Activated T-cell treated with anti-CD3 and anti-CD28 coated beads, Interleukin-2, amount 50 U/mL, for 72 hours (primary cell): ENCODE measurements at regions not wholly inside any gene's neighbourhood (a gene's known extent, or its start where the extent isn't known, plus 50 kb on each side); places are given as distances from the start of the nearest gene placed in this dataset.
"Not testable (repeated sequence)": the region's sequence is repeated elsewhere in the genome, so short reads cannot be mapped to it uniquely, and the experiment has no call there.

Experiments
- ATAC-seq, 2 donors: fragments of 150-1000 bp; cut with Tn5 transposase; replicated peaks in 1 of 2; 2 replicates each; pipeline ENCODE4 v1.10.0; 2021; ENCODE audit warnings: moderate library complexity in 2 of 2, mild to moderate bottlenecking in 1 of 2
- DNase-seq, 2 donors: peaks; one replicate each; pipeline ENCODE4 v3.0.0; 2021 to 2022; ENCODE audit warnings: mixed read lengths in 1 of 2
- H3K27ac Mint-ChIP-seq: one replicate; pipeline ENCODE4 v1.8.0; 2022; ENCODE audit warnings: mild to moderate bottlenecking, moderate library complexity, mixed read lengths
- H3K27me3 Mint-ChIP-seq: one replicate; pipeline ENCODE4 v1.8.0; 2022; ENCODE audit warnings: low read depth, mixed read lengths
- H3K36me3 Mint-ChIP-seq, 2 donors: one replicate each; pipeline ENCODE4 v1.8.0; 2022; ENCODE audit warnings: mixed read lengths in 2 of 2, mild to moderate bottlenecking in 1 of 2; ENCODE audit not compliant: insufficient read depth in 2 of 2
- H3K4me1 Mint-ChIP-seq: one replicate; pipeline ENCODE4 v1.8.0; 2022; ENCODE audit warnings: low read depth, mixed read lengths
- H3K4me3 Mint-ChIP-seq, 2 donors: one replicate each; pipeline ENCODE4 v1.8.0; 2022; ENCODE audit warnings: mild to moderate bottlenecking in 2 of 2, mixed read lengths in 2 of 2, moderate library complexity in 2 of 2
- H3K9me3 Mint-ChIP-seq, 2 donors: one replicate each; pipeline ENCODE4 v1.8.0; 2022; ENCODE audit warnings: mixed read lengths in 2 of 2

GRCh38 chr10:44102726-44103255, 282.1 kb downstream of the CXCL12 start:
- H3K36me3 Mint-ChIP-seq: no peaks in the 10 kb centered on the region
- DNase-seq (no peak), ATAC-seq (no peak)
- H3K27me3 Mint-ChIP-seq: no peaks in the 10 kb centered on the region
- H3K4me1 Mint-ChIP-seq: no peaks in the 10 kb centered on the region
- H3K27ac Mint-ChIP-seq: no peak overlapping the region
- no peak overlapping the region for H3K4me3 Mint-ChIP-seq
- no peaks in the 10 kb centered on the region for H3K9me3 Mint-ChIP-seq

GRCh38 chr10:44101082-44101481, 283.8 kb downstream of the CXCL12 start:
- H3K36me3 Mint-ChIP-seq: no peaks in the 10 kb centered on the region
- H3K9me3 Mint-ChIP-seq: no peaks in the 10 kb centered on the region
- no peaks in the 10 kb centered on the region for H3K4me1 Mint-ChIP-seq
- no peak for ATAC-seq
- H3K27me3 Mint-ChIP-seq: no peaks in the 10 kb centered on the region
- no peak overlapping the region for H3K4me3 Mint-ChIP-seq
- no peak for DNase-seq
- no peak overlapping the region for H3K27ac Mint-ChIP-seq

DNA sequence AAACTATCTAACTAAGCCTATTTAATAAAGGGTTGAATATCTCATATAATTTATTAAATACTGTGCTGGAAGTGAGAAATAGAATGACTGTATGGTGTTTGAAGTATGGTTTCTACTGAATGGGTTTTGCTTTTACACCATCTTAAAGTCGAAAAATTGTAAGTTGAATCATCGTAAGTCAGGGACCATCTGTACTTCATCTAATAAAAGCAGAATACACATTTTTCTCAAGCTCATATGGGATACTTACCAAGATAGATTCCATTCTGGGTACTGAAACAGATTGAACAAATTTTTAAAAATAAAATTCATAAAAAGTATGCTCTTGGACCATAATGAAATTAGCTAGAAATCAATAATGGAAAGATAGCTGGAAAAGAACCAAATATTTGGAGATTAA, 285.4 kb downstream of the CXCL12 start:
- H3K4me3 Mint-ChIP-seq: no peak overlapping the region
- no peaks in the 10 kb centered on the region for H3K27me3 Mint-ChIP-seq
- H3K27ac Mint-ChIP-seq: no peak overlapping the region
- H3K36me3 Mint-ChIP-seq: no peaks in the 10 kb centered on the region
- peaks cover 3% of the 10 kb centered on the region in 2 donors for H3K9me3 Mint-ChIP-seq
- ATAC-seq: no peak
- no peak for DNase-seq
- H3K4me1 Mint-ChIP-seq: no peaks in the 10 kb centered on the region

DNA sequence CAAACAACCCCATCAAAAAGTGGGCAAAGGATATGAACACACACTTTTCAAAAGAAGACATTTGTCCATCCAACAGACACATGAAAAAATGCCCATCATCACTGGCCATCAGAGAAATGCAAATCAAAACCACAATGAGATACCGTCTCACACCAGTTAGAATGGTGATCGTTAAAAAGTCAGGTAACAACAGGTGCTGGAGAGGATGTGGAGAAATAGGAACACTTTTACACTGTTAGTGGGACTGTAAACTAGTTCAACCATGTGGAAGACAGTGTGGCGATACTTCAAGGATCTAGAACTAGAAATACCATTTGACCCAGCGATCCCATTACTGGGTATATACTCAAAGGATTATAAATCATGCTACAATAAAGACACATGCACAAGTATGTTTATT, 288.7 kb downstream of the CXCL12 start:
- H3K4me1 Mint-ChIP-seq, H3K36me3 Mint-ChIP-seq, ATAC-seq, DNase-seq, H3K27me3 Mint-ChIP-seq, H3K27ac Mint-ChIP-seq, H3K4me3 Mint-ChIP-seq, H3K9me3 Mint-ChIP-seq: not testable (repeated sequence)

GRCh38 chr10:44089671-44090070, 295.2 kb downstream of the CXCL12 start:
- Mint-ChIP-seq H3K4me1 (no peaks in the 10 kb centered on the region), H3K36me3 (no peaks in the 10 kb centered on the region), H3K27ac (no peak overlapping the region), H3K9me3 (peaks cover 2 to 5% of the 10 kb centered on the region in 2 donors), H3K4me3 (no peak overlapping the region), H3K27me3 (peaks cover 8% of the 10 kb centered on the region)
- DNase-seq: no peak
- no peak for ATAC-seq

DNA sequence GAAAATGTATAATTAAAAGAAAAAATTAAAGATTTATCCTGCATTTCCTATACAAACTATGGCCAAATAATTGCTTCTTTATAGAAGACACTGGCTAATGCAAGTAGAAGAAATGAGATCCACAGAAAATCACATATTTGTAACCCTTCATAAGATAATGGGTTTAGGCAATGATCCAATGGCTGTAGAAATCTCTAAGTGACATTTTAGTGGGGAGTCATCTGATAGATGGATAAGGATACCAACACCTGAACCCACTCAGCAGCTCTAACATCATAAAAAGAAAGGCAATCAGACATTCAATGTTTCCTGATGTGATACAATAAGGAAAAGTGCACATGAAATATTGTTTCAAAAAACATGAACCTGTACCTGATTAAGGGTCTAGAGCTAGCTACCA, 297.5 kb downstream of the CXCL12 start:
- DNase-seq (no peak), ATAC-seq (no peak)
- H3K27ac Mint-ChIP-seq: no peak overlapping the region
- H3K4me1 Mint-ChIP-seq: no peaks in the 10 kb centered on the region
- H3K4me3 Mint-ChIP-seq: no peak overlapping the region
- H3K36me3 Mint-ChIP-seq: no peaks in the 10 kb centered on the region
- peaks cover 8% of the 10 kb centered on the region for H3K27me3 Mint-ChIP-seq
- peaks cover 2 to 3% of the 10 kb centered on the region in 2 donors for H3K9me3 Mint-ChIP-seq

- Mint-ChIP-seq H3K4me1 (no peaks in the 10 kb centered on the region), H3K9me3 (peaks cover 0 to 4% of the 10 kb centered on the region in 2 donors), H3K27ac (no peak overlapping the region), H3K4me3 (no peak overlapping the region), H3K36me3 (no peaks in the 10 kb centered on the region), H3K27me3 (peaks cover 8% of the 10 kb centered on the region)
- ATAC-seq: no peak
- DNase-seq: no peak
Observed at GRCh38 chr10:44083719-44084400, 301.0 kb downstream of the CXCL12 start.

GRCh38 chr10:44071479-44071878, 313.4 kb downstream of the CXCL12 start:
- no peaks in the 10 kb centered on the region for H3K36me3 Mint-ChIP-seq
- no peaks in the 10 kb centered on the region for H3K4me1 Mint-ChIP-seq
- H3K27me3 Mint-ChIP-seq: no peaks in the 10 kb centered on the region
- no peak overlapping the region for H3K4me3 Mint-ChIP-seq
- no peak overlapping the region for H3K27ac Mint-ChIP-seq
- ATAC-seq (no peak), DNase-seq (no peak)
- peaks cover 0 to under 1% of the 10 kb centered on the region in 2 donors for H3K9me3 Mint-ChIP-seq

DNA sequence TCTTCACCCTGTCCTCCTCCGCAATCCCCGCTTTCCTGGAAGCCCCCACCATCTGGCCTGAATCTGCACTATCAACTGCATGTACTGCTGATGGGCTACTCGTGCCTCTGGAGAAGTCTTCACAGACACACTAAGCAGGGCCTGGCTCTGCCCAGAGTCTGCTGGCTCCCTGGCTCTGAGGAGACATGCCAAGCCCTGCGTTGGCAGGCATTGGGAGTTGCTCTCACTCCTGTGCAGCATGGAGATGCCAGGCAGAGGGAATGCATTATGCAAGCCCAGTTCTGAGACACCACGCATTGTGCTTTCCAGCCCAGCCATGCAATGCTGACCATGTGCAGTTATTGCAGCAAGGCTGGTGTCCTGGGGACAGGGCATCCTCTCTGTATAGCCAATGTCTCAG, 314.6 kb downstream of the CXCL12 start:
- H3K4me3 Mint-ChIP-seq: no peak overlapping the region

GRCh38 chr10:44069573-44069972, 315.3 kb downstream of the CXCL12 start:
- Mint-ChIP-seq H3K9me3 (no peaks in the 10 kb centered on the region), H3K27me3 (no peaks in the 10 kb centered on the region), H3K36me3 (no peaks in the 10 kb centered on the region)

More for the DNA sequence above, 314.6 kb downstream of the CXCL12 start:
- H3K36me3 Mint-ChIP-seq: no peaks in the 10 kb centered on the region
- no peak for DNase-seq
- no peaks in the 10 kb centered on the region for H3K9me3 Mint-ChIP-seq
- ATAC-seq: no peak
- H3K4me1 Mint-ChIP-seq: no peaks in the 10 kb centered on the region
- no peaks in the 10 kb centered on the region for H3K27me3 Mint-ChIP-seq
- H3K27ac Mint-ChIP-seq: no peak overlapping the region

GRCh38 chr10:44068716-44069482, 316.0 kb downstream of the CXCL12 start:
- Mint-ChIP-seq H3K9me3 (no peaks in the 10 kb centered on the region), H3K27ac (no peak overlapping the region), H3K4me3 (no peak overlapping the region), H3K27me3 (no peaks in the 10 kb centered on the region), H3K4me1 (no peaks in the 10 kb centered on the region), H3K36me3 (no peaks in the 10 kb centered on the region)
- DNase-seq (no peak), ATAC-seq (no peak)

More at GRCh38 chr10:44069573-44069972, 315.3 kb downstream of the CXCL12 start:
- Mint-ChIP-seq H3K4me3 (no peak overlapping the region), H3K4me1 (no peaks in the 10 kb centered on the region), H3K27ac (no peak overlapping the region)
- ATAC-seq (no peak), DNase-seq (no peak)

DNA sequence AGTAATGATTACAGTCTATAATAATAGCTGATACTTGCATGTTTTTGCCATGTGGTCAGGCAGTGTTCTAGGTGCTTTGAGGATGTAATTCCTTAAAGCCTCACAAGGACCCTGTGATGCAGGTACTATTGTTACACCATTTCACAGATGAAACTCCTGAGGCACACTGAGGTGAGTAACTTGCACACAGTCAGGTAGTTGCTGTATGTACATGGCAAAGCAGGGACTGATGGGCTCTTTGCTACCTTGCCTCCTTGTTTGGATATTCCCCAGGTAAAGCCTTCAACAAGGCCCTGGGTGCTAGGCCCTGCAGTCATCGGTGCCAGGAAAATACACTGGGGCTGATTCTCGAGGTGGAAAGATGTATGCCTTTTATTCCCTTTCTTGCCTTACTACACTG, 317.5 kb downstream of the CXCL12 start:
- Mint-ChIP-seq H3K4me1 (no peaks in the 10 kb centered on the region), H3K27ac (no peak overlapping the region), H3K36me3 (no peaks in the 10 kb centered on the region), H3K27me3 (no peaks in the 10 kb centered on the region), H3K4me3 (no peak overlapping the region), H3K9me3 (no peaks in the 10 kb centered on the region)
- ATAC-seq: no peak
- no peak for DNase-seq

- DNase-seq (no peak), ATAC-seq (no peak)
- H3K27ac Mint-ChIP-seq: no peak overlapping the region
Observed at GRCh38 chr10:44066527-44067255, 318.2 kb downstream of the CXCL12 start.

More at GRCh38 chr10:44066527-44067255, 318.2 kb downstream of the CXCL12 start:
- no peaks in the 10 kb centered on the region for H3K27me3 Mint-ChIP-seq
- no peaks in the 10 kb centered on the region for H3K9me3 Mint-ChIP-seq
- H3K36me3 Mint-ChIP-seq: no peaks in the 10 kb centered on the region
- no peak overlapping the region for H3K4me3 Mint-ChIP-seq
- no peaks in the 10 kb centered on the region for H3K4me1 Mint-ChIP-seq
